IMR-90 (cell line): ENCODE measurements at regions not wholly inside any gene's neighbourhood (a gene's known extent, or its start where the extent isn't known, plus 50 kb on each side); places are given as distances from the start of the nearest gene placed in this dataset.

Experiments
- ATAC-seq: fragments of 200-7000 bp; cut with Tn5 transposase; 2 replicates; pipeline ENCODE4 v1.9.1; 2020; ENCODE audit warnings: low read depth, mild to moderate bottlenecking, moderate library complexity
- BruUV-seq: library from RNA; stranded (reverse); fragments of 400-500 nt; replicated peaks from 2 replicates; lab custom pipeline; 2021; lab: Mats Ljungman, UMichigan
- CTCF ChIA-PET: fragments of 300-600 bp; formaldehyde crosslinking; extraction: SDS; loops from one replicate; lab custom pipeline; 2021; ENCODE audit warnings: antibody characterized with exemption; lab: Yijun Ruan, JAX
- POLR2A ChIA-PET: fragments of 300-600 bp; sonication (Branson Sonifier 250); formaldehyde crosslinking; loops from one replicate; lab custom pipeline; 2022; ENCODE audit warnings: antibody characterized with exemption; ENCODE audit not compliant: unreplicated experiment; lab: Charles Lee
- DNase-seq: peaks from one replicate; pipeline ENCODE4 v3.0.0; 2013
- H2AFZ ChIP-seq: replicated peaks from 2 replicates; pipeline ENCODE3; 2013; ENCODE audit warnings: low read length, mild to moderate bottlenecking; ENCODE audit not compliant: poor library complexity
- H2AK5ac ChIP-seq: 2 replicates; pipeline ENCODE4 v1.6.1; 2013; ENCODE audit warnings: low read depth, low read length, inconsistent platforms
- H2AK9ac ChIP-seq: replicated peaks from 2 replicates; pipeline ENCODE3; 2013; ENCODE audit warnings: mild to moderate bottlenecking, low read depth, low read length, moderate library complexity; ENCODE audit not compliant: poor library complexity
- H2BK120ac ChIP-seq: 2 replicates; pipeline ENCODE4 v1.6.1; 2013; ENCODE audit warnings: low read depth, low read length, inconsistent platforms
- H2BK15ac ChIP-seq: 3 replicates; pipeline ENCODE4 v1.6.1; 2013; ENCODE audit warnings: low read depth, low read length, inconsistent platforms
- H2BK20ac ChIP-seq: 2 replicates; pipeline ENCODE4 v1.6.1; 2013; ENCODE audit warnings: low read depth, mild to moderate bottlenecking, inconsistent platforms, low read length, moderate library complexity
- H2BK5ac ChIP-seq: 2 replicates; pipeline ENCODE4 v1.6.1; 2013; ENCODE audit warnings: mild to moderate bottlenecking, low read depth, low read length, inconsistent platforms; ENCODE audit not compliant: poor library complexity, severe bottlenecking
- H3K14ac ChIP-seq: replicated peaks from 2 replicates; pipeline ENCODE4 v1.6.1; 2013; ENCODE audit warnings: low read depth, low read length, inconsistent platforms
- H3K18ac ChIP-seq: 2 replicates; pipeline ENCODE4 v1.6.1; 2013; ENCODE audit warnings: low read depth, low read length, control low read depth
- H3K23ac ChIP-seq: 2 replicates; pipeline ENCODE4 v1.6.1; 2013; ENCODE audit warnings: low read depth, low read length, inconsistent platforms
- H3K27ac ChIP-seq: 2 replicates; pipeline ENCODE4 v1.5.1; 2013; ENCODE audit warnings: mild to moderate bottlenecking, control low read depth, low read length; ENCODE audit not compliant: insufficient read depth
- H3K27me3 ChIP-seq: 2 replicates; pipeline ENCODE4 v1.6.1; 2013; ENCODE audit warnings: low read length; ENCODE audit not compliant: control insufficient read depth, insufficient read depth
- H3K36me3 ChIP-seq: 2 replicates; pipeline ENCODE4 v1.6.1; 2013; ENCODE audit warnings: low read length, mixed read lengths; ENCODE audit not compliant: control insufficient read depth, insufficient read depth
- H3K4ac ChIP-seq: 2 replicates; pipeline ENCODE4 v1.6.1; 2013; ENCODE audit warnings: low read depth, low read length, inconsistent platforms
- H3K4me1 ChIP-seq: 2 replicates; pipeline ENCODE4 v1.6.1; 2013; ENCODE audit warnings: low read length, mixed read lengths; ENCODE audit not compliant: control insufficient read depth, insufficient read depth
- H3K4me2 ChIP-seq: 2 replicates; pipeline ENCODE4 v1.6.1; 2013; ENCODE audit warnings: low read depth, mild to moderate bottlenecking, control low read depth, low read length, moderate library complexity
- H3K4me3 ChIP-seq: 2 replicates; pipeline ENCODE4 v1.5.1; 2013; ENCODE audit warnings: low read depth, mild to moderate bottlenecking, control low read depth, low read length, moderate library complexity; ENCODE audit not compliant: insufficient read depth
- H3K56ac ChIP-seq: 2 replicates; pipeline ENCODE4 v1.6.1; 2013; ENCODE audit warnings: low read length, inconsistent platforms; ENCODE audit not compliant: insufficient read depth; ENCODE audit errors: extremely low read depth
- H3K79me1 ChIP-seq, 2 experiments: 2 replicates each; pipeline ENCODE4 v1.6.1; 2013; ENCODE audit warnings: low read length in 2 of 2, inconsistent platforms in 1 of 2, low read depth in 1 of 2
- H3K9ac ChIP-seq: 2 replicates; pipeline ENCODE4 v1.6.1; 2013; ENCODE audit warnings: low read depth, low read length, control low read depth
- H3K9me1 ChIP-seq: 2 replicates; pipeline ENCODE4 v1.6.1; 2013; ENCODE audit warnings: low read length, inconsistent platforms; ENCODE audit not compliant: insufficient read depth
- H3K9me3 ChIP-seq: 2 replicates; pipeline ENCODE4 v1.6.1; 2013; ENCODE audit warnings: low read length; ENCODE audit not compliant: control insufficient read depth, insufficient read depth
- H4K20me1 ChIP-seq: 2 replicates; pipeline ENCODE4 v1.6.1; 2013; ENCODE audit warnings: low read length, inconsistent platforms; ENCODE audit not compliant: insufficient read depth
- H4K5ac ChIP-seq: 2 replicates; pipeline ENCODE4 v1.6.1; 2013; ENCODE audit warnings: mild to moderate bottlenecking, low read depth, low read length, control low read depth
- H4K8ac ChIP-seq, 2 experiments: 2 replicates each; pipeline ENCODE4 v1.6.1; 2013; ENCODE audit warnings: low read depth in 2 of 2, low read length in 2 of 2, control low read depth in 1 of 2, inconsistent platforms in 1 of 2
- H4K91ac ChIP-seq: 2 replicates; pipeline ENCODE4 v1.6.1; 2013; ENCODE audit warnings: low read depth, low read length, inconsistent platforms; ENCODE audit not compliant: insufficient read depth
- BHLHE40 ChIP-seq: fragments of 150-350 bp; IDR thresholded peaks from 2 replicates; pipeline ENCODE4 v1.6.1; 2016; ENCODE audit warnings: mild to moderate bottlenecking, low read depth, low read length
- CEBPB ChIP-seq: IDR thresholded peaks from 2 replicates; pipeline ENCODE4 v1.6.1; 2012; ENCODE audit warnings: low read depth, low read length, improper control_type of control experiment
- CHD1 ChIP-seq: IDR thresholded peaks from 2 replicates; pipeline ENCODE4 v1.6.1; 2012; ENCODE audit warnings: low read depth, low read length, improper control_type of control experiment
- ELK1 ChIP-seq: fragments of 150-350 bp; IDR thresholded peaks from 2 replicates; pipeline ENCODE4 v1.6.1; 2016; ENCODE audit warnings: low read depth, mild to moderate bottlenecking, low read length, moderate library complexity, borderline replicate concordance
- FOS ChIP-seq: fragments of 150-350 bp; IDR thresholded peaks from 2 replicates; pipeline ENCODE4 v1.6.1; 2016; ENCODE audit warnings: low read depth, low read length
- MAFK ChIP-seq: IDR thresholded peaks from 2 replicates; pipeline ENCODE4 v1.6.1; 2012; ENCODE audit warnings: low read depth, low read length, improper control_type of control experiment
- MAZ ChIP-seq: IDR thresholded peaks from 2 replicates; pipeline ENCODE4 v1.6.1; 2012; ENCODE audit warnings: low read depth, mild to moderate bottlenecking, low read length, improper control_type of control experiment, moderate library complexity, borderline replicate concordance
- MXI1 ChIP-seq: IDR thresholded peaks from 2 replicates; pipeline ENCODE4 v1.6.1; 2012; ENCODE audit warnings: low read depth, mild to moderate bottlenecking, low read length, moderate library complexity, borderline replicate concordance
- NFE2L2 ChIP-seq: fragments of 150-350 bp; IDR thresholded peaks from 2 replicates; pipeline ENCODE4 v1.6.1; 2016; ENCODE audit warnings: low read depth, mild to moderate bottlenecking, low read length
- POLR2A ChIP-seq: IDR thresholded peaks from 2 replicates; pipeline ENCODE4 v1.6.1; 2012; ENCODE audit warnings: mild to moderate bottlenecking, low read depth, low read length
- RAD21 ChIP-seq: IDR thresholded peaks from 2 replicates; pipeline ENCODE4 v1.6.1; 2012; ENCODE audit warnings: low read length, improper control_type of control experiment
- RCOR1 ChIP-seq: IDR thresholded peaks from 2 replicates; pipeline ENCODE4 v1.6.1; 2012; ENCODE audit warnings: mild to moderate bottlenecking, low read length, improper control_type of control experiment; ENCODE audit not compliant: insufficient replicate concordance
- RFX5 ChIP-seq: IDR thresholded peaks from 2 replicates; pipeline ENCODE4 v1.8.0; 2012; ENCODE audit warnings: low read depth, mild to moderate bottlenecking, low read length, moderate library complexity
- SMC3 ChIP-seq: fragments of 150-350 bp; IDR thresholded peaks from 2 replicates; pipeline ENCODE4 v1.6.1; 2016; ENCODE audit warnings: low read depth, mild to moderate bottlenecking, antibody characterized with exemption, low read length, moderate library complexity
- USF2 ChIP-seq: fragments of 150-350 bp; IDR thresholded peaks from 2 replicates; pipeline ENCODE4 v1.6.1; 2017; ENCODE audit warnings: mild to moderate bottlenecking, antibody characterized with exemption, low read length, low read depth
- WGBS, 2 experiments: methylation state at CpG; one replicate each; pipeline versions ENCODE4 v1.1.5 to v1.1.7; 2013; ENCODE audit warnings: missing lambda C conversion rate in 2 of 2; ENCODE audit not compliant: insufficient read length in 1 of 2; ENCODE audit errors: extremely low coverage in 2 of 2; 5-methylcytosine and 5-hydroxymethylcytosine counted together
- dilution Hi-C: fragments of 300-500 bp; cut with HindIII; formaldehyde crosslinking; loops from one replicate; pipeline ENCODE4 v1.14.3; 2018; ENCODE audit warnings: low sequenced_read_pairs; ENCODE audit not compliant: unreplicated experiment
- in situ Hi-C: fragments of 300-500 bp; cut with MboI; formaldehyde crosslinking; loops from 3 replicates; pipeline ENCODE4 v1.14.3; 2019; ENCODE audit warnings: low sequenced_read_pairs, inconsistent platforms, mixed read lengths
- intact Hi-C: fragments of 100-400 bp; cut with micrococcal nuclease; formaldehyde crosslinking; loops from 2 replicates; pipeline ENCODE4 v1.10.0; 2022
- TF ChIP-seq, protein P1 (sequence below): conservative IDR thresholded peaks from 2 replicates; pipeline ENCODE4 v1.5.1; 2012; ENCODE audit warnings: mild to moderate bottlenecking, low read depth, low read length, improper control_type of control experiment

DNA sequence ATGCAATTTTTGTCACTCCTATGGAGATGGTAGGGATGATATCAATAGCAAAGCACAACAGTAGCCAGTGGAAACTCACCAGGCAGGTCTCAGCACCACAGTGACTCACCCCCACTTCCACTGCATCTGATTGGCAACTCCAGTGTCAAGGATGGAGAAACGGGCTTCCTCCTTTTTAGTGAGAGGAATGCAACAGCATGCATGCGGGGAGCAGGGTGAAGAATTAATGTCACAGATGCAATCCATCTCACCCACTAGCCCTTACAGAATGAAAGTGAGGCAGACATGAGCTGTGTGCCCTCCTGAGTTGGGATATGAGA, 467.0 kb upstream of the C16orf82 start:
- no peak overlapping the region for H3K4ac ChIP-seq
- intact Hi-C loops, result no loop called here
- no peak overlapping the region for H2BK20ac ChIP-seq
- CTCF ChIA-PET, result no interaction called here
- H3K36me3 ChIP-seq, result no peaks in the 10 kb centered on the region
- in situ Hi-C loops, result no loop called here
- H3K9ac ChIP-seq, result no peak overlapping the region
- no TSS peak for BruUV-seq
- dilution Hi-C loops, result no loop called here
- H2BK120ac ChIP-seq, result no peak overlapping the region
- H3K27me3 ChIP-seq, result no peaks in the 10 kb centered on the region
- TF ChIP-seq USF2, result no peak
- no peak for TF ChIP-seq NFE2L2
- no peak for TF ChIP-seq MAFK
- no peak for TF ChIP-seq FOS
- TF ChIP-seq ELK1, result no peak
- TF ChIP-seq CHD1, result no peak
- TF ChIP-seq MXI1, result no peak
- no peak for TF ChIP-seq CEBPB
- no peak for TF ChIP-seq RAD21
- no peak for TF ChIP-seq BHLHE40
- TF ChIP-seq, protein P1, sequence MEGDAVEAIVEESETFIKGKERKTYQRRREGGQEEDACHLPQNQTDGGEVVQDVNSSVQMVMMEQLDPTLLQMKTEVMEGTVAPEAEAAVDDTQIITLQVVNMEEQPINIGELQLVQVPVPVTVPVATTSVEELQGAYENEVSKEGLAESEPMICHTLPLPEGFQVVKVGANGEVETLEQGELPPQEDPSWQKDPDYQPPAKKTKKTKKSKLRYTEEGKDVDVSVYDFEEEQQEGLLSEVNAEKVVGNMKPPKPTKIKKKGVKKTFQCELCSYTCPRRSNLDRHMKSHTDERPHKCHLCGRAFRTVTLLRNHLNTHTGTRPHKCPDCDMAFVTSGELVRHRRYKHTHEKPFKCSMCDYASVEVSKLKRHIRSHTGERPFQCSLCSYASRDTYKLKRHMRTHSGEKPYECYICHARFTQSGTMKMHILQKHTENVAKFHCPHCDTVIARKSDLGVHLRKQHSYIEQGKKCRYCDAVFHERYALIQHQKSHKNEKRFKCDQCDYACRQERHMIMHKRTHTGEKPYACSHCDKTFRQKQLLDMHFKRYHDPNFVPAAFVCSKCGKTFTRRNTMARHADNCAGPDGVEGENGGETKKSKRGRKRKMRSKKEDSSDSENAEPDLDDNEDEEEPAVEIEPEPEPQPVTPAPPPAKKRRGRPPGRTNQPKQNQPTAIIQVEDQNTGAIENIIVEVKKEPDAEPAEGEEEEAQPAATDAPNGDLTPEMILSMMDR, result no peak
- TF ChIP-seq MAZ, result no peak
- TF ChIP-seq RFX5, result no peak
- TF ChIP-seq RCOR1, result no peak
- no peak for TF ChIP-seq SMC3
- no peak for TF ChIP-seq POLR2A
- H3K4me1 ChIP-seq, result no peaks in the 10 kb centered on the region
- DNase-seq (no peak), ATAC-seq (no peak)
- no peak overlapping the region for H3K23ac ChIP-seq
- H4K5ac ChIP-seq, result no peak overlapping the region
- no peak overlapping the region for H3K4me3 ChIP-seq
- no peak overlapping the region for H3K56ac ChIP-seq
- no peak overlapping the region for H2BK15ac ChIP-seq
- H3K27ac ChIP-seq, result no peak overlapping the region
- H4K8ac ChIP-seq, result no peak overlapping the region
- WGBS, 2 experiments, result no CpG with 5 or more reads among the region's 2 CpGs
- H3K9me1 ChIP-seq, result no peaks in the 10 kb centered on the region
- H3K4me2 ChIP-seq, result no peak overlapping the region
- H4K91ac ChIP-seq, result no peak overlapping the region
- no peak overlapping the region for H2AFZ ChIP-seq
- POLR2A ChIA-PET, result no interaction called here
- no peak overlapping the region for H2BK5ac ChIP-seq
- H2AK9ac ChIP-seq, result no peak overlapping the region
- no peak overlapping the region for H2AK5ac ChIP-seq
- peaks cover 7% of the 10 kb centered on the region; the same call in 1 of the 2 replicates for H3K9me3 ChIP-seq
- H3K14ac ChIP-seq, result no peak overlapping the region
- H3K79me1 ChIP-seq, result no peaks in the 10 kb centered on the region
- H3K18ac ChIP-seq, result no peak overlapping the region
- no peaks in the 10 kb centered on the region for H4K20me1 ChIP-seq
